SK-N-SH treated with all-trans-retinoic acid at 6 μM for 48 hours (cell line): ENCODE measurements at regions not wholly inside any gene's neighbourhood (a gene's known extent, or its start where the extent isn't known, plus 50 kb on each side); places are given as distances from the start of the nearest gene placed in this dataset.

Experiments
- ATAC-seq: fragments of 200-7000 bp; cut with Tn5 transposase; 3 replicates; pipeline ENCODE4 v1.9.1; 2020; ENCODE audit warnings: mild to moderate bottlenecking, moderate library complexity
- ARNTL ChIP-seq: fragments of 450-650 bp; formaldehyde crosslinking; IDR thresholded peaks from 2 replicates; pipeline ENCODE4 v1.5.0; 2020; ENCODE audit warnings: low read depth, mild to moderate bottlenecking, moderate library complexity, borderline replicate concordance
- CSDC2 ChIP-seq: fragments of 250-450 bp; sonication (Bioruptor Pico); IDR thresholded peaks from 2 replicates; pipeline ENCODE4 v1.5.0; 2020; ENCODE audit warnings: mild to moderate bottlenecking, moderate library complexity
- ESRRG ChIP-seq: fragments of 250-450 bp; sonication (Bioruptor Pico); IDR thresholded peaks from 2 replicates; pipeline ENCODE4 v1.6.1; 2021; ENCODE audit warnings: mild to moderate bottlenecking
- GLIS3 ChIP-seq: fragments of 250-450 bp; sonication (Bioruptor Pico); IDR thresholded peaks from 2 replicates; pipeline ENCODE4 v1.5.0; 2020; ENCODE audit warnings: mild to moderate bottlenecking, moderate library complexity
- ISL1 ChIP-seq: fragments of 250-450 bp; sonication (Bioruptor Pico); IDR thresholded peaks from 2 replicates; pipeline ENCODE4 v2.1.2; 2022; ENCODE audit warnings: mild to moderate bottlenecking, moderate library complexity
- OSR1 ChIP-seq: fragments of 250-450 bp; sonication (Bioruptor Pico); IDR thresholded peaks from 2 replicates; pipeline ENCODE4 v1.8.0; 2022; ENCODE audit warnings: moderate library complexity, mild to moderate bottlenecking, inconsistent platforms
- PPARA ChIP-seq: fragments of 250-450 bp; sonication (Bioruptor Pico); IDR thresholded peaks from 2 replicates; pipeline ENCODE4 v1.5.0; 2020; ENCODE audit warnings: mild to moderate bottlenecking, borderline replicate concordance
- RARB ChIP-seq: fragments of 250-450 bp; sonication (Bioruptor Pico); IDR thresholded peaks from 2 replicates; pipeline ENCODE4 v1.8.0; 2021; ENCODE audit warnings: mild to moderate bottlenecking, moderate library complexity
- SNAI2 ChIP-seq: fragments of 250-450 bp; sonication (Bioruptor Pico); IDR thresholded peaks from 2 replicates; pipeline ENCODE4 v1.5.0; 2020; ENCODE audit warnings: mild to moderate bottlenecking, moderate library complexity
- TCF4 ChIP-seq: fragments of 250-450 bp; sonication (Bioruptor Pico); IDR thresholded peaks from 2 replicates; pipeline ENCODE4 v1.8.0; 2021; ENCODE audit warnings: mild to moderate bottlenecking, moderate library complexity, borderline replicate concordance
- TOX ChIP-seq: fragments of 250-450 bp; sonication (Bioruptor Pico); IDR thresholded peaks from 2 replicates; pipeline ENCODE4 v1.8.0; 2021; ENCODE audit warnings: mild to moderate bottlenecking, moderate library complexity, borderline replicate concordance
- ZC3H10 ChIP-seq: fragments of 250-450 bp; sonication (Bioruptor Pico); IDR thresholded peaks from 2 replicates; pipeline ENCODE4 v1.5.1; 2021; ENCODE audit warnings: mild to moderate bottlenecking, moderate library complexity
- ZFP30 ChIP-seq: fragments of 450-650 bp; formaldehyde crosslinking; IDR thresholded peaks from 2 replicates; pipeline ENCODE4 v1.5.0; 2022; ENCODE audit warnings: mild to moderate bottlenecking, moderate library complexity
- ZNF70 ChIP-seq: fragments of 450-650 bp; formaldehyde crosslinking; IDR thresholded peaks from 2 replicates; pipeline ENCODE4 v1.5.0; 2020; ENCODE audit warnings: mild to moderate bottlenecking, moderate library complexity
- ZNF8 ChIP-seq: fragments of 450-650 bp; formaldehyde crosslinking; IDR thresholded peaks from 2 replicates; pipeline ENCODE4 v1.5.0; 2020; ENCODE audit warnings: mild to moderate bottlenecking, moderate library complexity
- TF ChIP-seq, protein P1 (sequence below): fragments of 250-450 bp; sonication (Bioruptor Pico); IDR thresholded peaks from 2 replicates; pipeline ENCODE4 v1.5.0; 2020; ENCODE audit warnings: mild to moderate bottlenecking, moderate library complexity
- TF ChIP-seq, protein P2 (sequence below): fragments of 250-450 bp; sonication (Bioruptor Pico); IDR thresholded peaks from 2 replicates; pipeline ENCODE4 v1.8.0; 2020; ENCODE audit warnings: mild to moderate bottlenecking, moderate library complexity, borderline replicate concordance
- TF ChIP-seq, protein P3 (sequence below): fragments of 250-450 bp; sonication (Bioruptor Pico); IDR thresholded peaks from 2 replicates; pipeline ENCODE4 v1.5.1; 2020; ENCODE audit warnings: low read depth, mild to moderate bottlenecking, moderate library complexity
- TF ChIP-seq, protein P4 (sequence below): fragments of 250-450 bp; sonication (Bioruptor Pico); IDR thresholded peaks from 2 replicates; pipeline ENCODE4 v1.8.0; 2021; ENCODE audit warnings: low read depth, mild to moderate bottlenecking, moderate library complexity, borderline replicate concordance
- TF ChIP-seq, protein P5 (sequence below): fragments of 250-450 bp; sonication (Bioruptor Pico); IDR thresholded peaks from 2 replicates; pipeline ENCODE4 v1.5.1; 2021; ENCODE audit warnings: mild to moderate bottlenecking, moderate library complexity

DNA sequence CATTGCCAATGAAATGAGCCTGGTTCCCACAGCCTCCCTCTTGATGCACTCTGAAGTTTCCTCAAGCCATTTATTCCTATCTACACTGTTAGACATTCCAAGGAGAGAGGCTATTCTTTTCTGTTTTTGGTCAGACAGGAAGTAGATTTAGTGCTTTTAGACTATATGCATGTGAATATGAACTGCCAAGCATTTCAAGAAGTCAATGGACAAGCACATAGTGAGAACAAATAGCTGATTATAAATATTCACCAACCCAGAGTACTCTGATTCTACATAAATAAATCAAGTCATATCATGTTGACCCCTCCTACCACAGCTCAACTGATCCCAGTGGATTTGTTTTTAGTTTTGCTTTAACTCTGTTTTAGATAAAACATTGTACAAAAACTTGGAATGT lies 412.5 kb upstream of the RARB start:
- no peak for ATAC-seq
- TF ChIP-seq, protein P1, sequence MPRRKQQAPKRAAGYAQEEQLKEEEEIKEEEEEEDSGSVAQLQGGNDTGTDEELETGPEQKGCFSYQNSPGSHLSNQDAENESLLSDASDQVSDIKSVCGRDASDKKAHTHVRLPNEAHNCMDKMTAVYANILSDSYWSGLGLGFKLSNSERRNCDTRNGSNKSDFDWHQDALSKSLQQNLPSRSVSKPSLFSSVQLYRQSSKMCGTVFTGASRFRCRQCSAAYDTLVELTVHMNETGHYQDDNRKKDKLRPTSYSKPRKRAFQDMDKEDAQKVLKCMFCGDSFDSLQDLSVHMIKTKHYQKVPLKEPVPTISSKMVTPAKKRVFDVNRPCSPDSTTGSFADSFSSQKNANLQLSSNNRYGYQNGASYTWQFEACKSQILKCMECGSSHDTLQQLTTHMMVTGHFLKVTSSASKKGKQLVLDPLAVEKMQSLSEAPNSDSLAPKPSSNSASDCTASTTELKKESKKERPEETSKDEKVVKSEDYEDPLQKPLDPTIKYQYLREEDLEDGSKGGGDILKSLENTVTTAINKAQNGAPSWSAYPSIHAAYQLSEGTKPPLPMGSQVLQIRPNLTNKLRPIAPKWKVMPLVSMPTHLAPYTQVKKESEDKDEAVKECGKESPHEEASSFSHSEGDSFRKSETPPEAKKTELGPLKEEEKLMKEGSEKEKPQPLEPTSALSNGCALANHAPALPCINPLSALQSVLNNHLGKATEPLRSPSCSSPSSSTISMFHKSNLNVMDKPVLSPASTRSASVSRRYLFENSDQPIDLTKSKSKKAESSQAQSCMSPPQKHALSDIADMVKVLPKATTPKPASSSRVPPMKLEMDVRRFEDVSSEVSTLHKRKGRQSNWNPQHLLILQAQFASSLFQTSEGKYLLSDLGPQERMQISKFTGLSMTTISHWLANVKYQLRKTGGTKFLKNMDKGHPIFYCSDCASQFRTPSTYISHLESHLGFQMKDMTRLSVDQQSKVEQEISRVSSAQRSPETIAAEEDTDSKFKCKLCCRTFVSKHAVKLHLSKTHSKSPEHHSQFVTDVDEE (CRISPR knock-in tag), result no peak
- TF ChIP-seq, protein P2, sequence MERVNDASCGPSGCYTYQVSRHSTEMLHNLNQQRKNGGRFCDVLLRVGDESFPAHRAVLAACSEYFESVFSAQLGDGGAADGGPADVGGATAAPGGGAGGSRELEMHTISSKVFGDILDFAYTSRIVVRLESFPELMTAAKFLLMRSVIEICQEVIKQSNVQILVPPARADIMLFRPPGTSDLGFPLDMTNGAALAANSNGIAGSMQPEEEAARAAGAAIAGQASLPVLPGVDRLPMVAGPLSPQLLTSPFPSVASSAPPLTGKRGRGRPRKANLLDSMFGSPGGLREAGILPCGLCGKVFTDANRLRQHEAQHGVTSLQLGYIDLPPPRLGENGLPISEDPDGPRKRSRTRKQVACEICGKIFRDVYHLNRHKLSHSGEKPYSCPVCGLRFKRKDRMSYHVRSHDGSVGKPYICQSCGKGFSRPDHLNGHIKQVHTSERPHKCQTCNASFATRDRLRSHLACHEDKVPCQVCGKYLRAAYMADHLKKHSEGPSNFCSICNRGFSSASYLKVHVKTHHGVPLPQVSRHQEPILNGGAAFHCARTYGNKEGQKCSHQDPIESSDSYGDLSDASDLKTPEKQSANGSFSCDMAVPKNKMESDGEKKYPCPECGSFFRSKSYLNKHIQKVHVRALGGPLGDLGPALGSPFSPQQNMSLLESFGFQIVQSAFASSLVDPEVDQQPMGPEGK, result no peak
- TF ChIP-seq, protein P3, sequence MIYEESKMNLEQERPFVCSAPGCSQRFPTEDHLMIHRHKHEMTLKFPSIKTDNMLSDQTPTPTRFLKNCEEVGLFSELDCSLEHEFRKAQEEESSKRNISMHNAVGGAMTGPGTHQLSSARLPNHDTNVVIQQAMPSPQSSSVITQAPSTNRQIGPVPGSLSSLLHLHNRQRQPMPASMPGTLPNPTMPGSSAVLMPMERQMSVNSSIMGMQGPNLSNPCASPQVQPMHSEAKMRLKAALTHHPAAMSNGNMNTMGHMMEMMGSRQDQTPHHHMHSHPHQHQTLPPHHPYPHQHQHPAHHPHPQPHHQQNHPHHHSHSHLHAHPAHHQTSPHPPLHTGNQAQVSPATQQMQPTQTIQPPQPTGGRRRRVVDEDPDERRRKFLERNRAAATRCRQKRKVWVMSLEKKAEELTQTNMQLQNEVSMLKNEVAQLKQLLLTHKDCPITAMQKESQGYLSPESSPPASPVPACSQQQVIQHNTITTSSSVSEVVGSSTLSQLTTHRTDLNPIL (CRISPR knock-in tag), result no peak
- no peak for TF ChIP-seq SNAI2 (CRISPR knock-in tag)
- no peak for TF ChIP-seq ZNF8
- no peak for TF ChIP-seq OSR1 (CRISPR knock-in tag)
- no peak for TF ChIP-seq TCF4 (CRISPR knock-in tag)
- TF ChIP-seq ISL1 (CRISPR knock-in tag), result no peak
- TF ChIP-seq ARNTL (CRISPR knock-in tag), result no peak
- TF ChIP-seq PPARA, result no peak
- TF ChIP-seq, all 23 proteins: peak for 0

DNA sequence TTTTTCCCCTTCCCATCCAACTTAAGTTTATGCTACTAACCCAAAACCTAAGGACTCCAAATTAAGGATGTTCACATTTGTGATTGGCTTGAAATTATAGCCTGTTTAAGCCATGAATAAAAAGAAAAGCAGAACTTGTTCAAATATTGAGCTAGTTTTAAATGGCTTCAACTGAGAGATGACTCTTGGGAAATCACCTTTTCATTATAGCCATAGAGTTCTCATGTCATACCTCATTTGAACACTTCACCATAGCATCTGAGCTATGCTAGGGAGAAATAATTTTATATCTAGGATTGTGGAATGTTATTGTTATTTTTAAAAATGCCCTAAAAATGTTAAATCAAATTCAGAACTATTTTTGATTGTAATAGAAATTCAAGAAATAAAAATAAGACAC lies 409.2 kb upstream of the RARB start:
- no peak for ATAC-seq
- no peak for TF ChIP-seq CSDC2 (CRISPR knock-in tag)
- no peak for TF ChIP-seq ZNF8
- TF ChIP-seq ESRRG, result no peak
- TF ChIP-seq, protein P1 (CRISPR knock-in tag), result no peak
- TF ChIP-seq ZNF70, result no peak
- TF ChIP-seq, protein P2, result no peak
- no peak for TF ChIP-seq SNAI2 (CRISPR knock-in tag)
- no peak for TF ChIP-seq ZFP30 (CRISPR knock-in tag)
- no peak for TF ChIP-seq RARB (CRISPR knock-in tag)
- TF ChIP-seq, all 23 proteins: peak for 0

DNA sequence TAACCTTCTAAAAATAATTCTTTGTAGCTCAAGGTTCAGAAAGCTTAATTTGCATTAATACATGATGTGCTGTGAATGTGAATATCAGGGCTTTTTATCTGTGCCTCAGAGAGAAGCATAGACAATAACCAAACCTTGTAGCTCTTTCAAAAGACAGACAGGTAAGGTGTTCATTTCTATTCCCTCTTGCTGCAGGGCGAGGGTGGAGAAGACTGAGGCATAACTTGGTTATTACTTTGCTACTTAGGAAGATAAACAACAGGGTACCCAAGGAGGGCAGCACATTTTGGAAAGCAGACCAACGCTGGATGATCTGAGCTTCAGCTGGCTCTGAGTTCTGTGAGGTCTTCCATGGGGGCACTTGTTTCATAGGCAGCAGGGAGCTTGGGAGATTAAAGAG lies 408.6 kb upstream of the RARB start:
- no peak for TF ChIP-seq OSR1 (CRISPR knock-in tag)
- no peak for TF ChIP-seq CSDC2 (CRISPR knock-in tag)
- TF ChIP-seq ESRRG, result no peak
- no peak for TF ChIP-seq ZNF8
- no peak for TF ChIP-seq GLIS3 (CRISPR knock-in tag)
- no peak for TF ChIP-seq RARB (CRISPR knock-in tag)
- TF ChIP-seq, protein P1 (CRISPR knock-in tag), result no peak
- TF ChIP-seq ZC3H10, result no peak
- no peak for TF ChIP-seq TOX (CRISPR knock-in tag)
- TF ChIP-seq TCF4 (CRISPR knock-in tag), result no peak
- TF ChIP-seq, protein P4, sequence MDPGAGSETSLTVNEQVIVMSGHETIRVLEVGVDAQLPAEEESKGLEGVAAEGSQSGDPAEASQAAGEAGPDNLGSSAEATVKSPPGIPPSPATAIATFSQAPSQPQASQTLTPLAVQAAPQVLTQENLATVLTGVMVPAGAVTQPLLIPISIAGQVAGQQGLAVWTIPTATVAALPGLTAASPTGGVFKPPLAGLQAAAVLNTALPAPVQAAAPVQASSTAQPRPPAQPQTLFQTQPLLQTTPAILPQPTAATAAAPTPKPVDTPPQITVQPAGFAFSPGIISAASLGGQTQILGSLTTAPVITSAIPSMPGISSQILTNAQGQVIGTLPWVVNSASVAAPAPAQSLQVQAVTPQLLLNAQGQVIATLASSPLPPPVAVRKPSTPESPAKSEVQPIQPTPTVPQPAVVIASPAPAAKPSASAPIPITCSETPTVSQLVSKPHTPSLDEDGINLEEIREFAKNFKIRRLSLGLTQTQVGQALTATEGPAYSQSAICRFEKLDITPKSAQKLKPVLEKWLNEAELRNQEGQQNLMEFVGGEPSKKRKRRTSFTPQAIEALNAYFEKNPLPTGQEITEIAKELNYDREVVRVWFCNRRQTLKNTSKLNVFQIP (CRISPR knock-in tag), result no peak
- no peak for TF ChIP-seq ARNTL (CRISPR knock-in tag)
- TF ChIP-seq, protein P5, sequence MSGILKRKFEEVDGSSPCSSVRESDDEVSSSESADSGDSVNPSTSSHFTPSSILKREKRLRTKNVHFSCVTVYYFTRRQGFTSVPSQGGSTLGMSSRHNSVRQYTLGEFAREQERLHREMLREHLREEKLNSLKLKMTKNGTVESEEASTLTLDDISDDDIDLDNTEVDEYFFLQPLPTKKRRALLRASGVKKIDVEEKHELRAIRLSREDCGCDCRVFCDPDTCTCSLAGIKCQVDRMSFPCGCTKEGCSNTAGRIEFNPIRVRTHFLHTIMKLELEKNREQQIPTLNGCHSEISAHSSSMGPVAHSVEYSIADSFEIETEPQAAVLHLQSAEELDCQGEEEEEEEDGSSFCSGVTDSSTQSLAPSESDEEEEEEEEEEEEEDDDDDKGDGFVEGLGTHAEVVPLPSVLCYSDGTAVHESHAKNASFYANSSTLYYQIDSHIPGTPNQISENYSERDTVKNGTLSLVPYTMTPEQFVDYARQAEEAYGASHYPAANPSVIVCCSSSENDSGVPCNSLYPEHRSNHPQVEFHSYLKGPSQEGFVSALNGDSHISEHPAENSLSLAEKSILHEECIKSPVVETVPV (CRISPR knock-in tag), result no peak
- ATAC-seq, result no peak
